Esophagus squamous epithelium (tissue), 5 donors: ENCODE measurements at regions not wholly inside any gene's neighbourhood (a gene's known extent, or its start where the extent isn't known, plus 50 kb on each side); places are given as distances from the start of the nearest gene placed in this dataset.
"Not testable (repeated sequence)": the region's sequence is repeated elsewhere in the genome, so short reads cannot be mapped to it uniquely, and the experiment has no call there.

Experiments used
- DNase-seq: peaks from one replicate; lab custom pipeline; 2025; lab: John Stamatoyannopoulos, UW
- H3K27ac ChIP-seq, 4 donors: fragments of 200-600 bp; sonication (generic); one replicate each; pipeline ENCODE4 v1.5.1; 2016 to 2019; ENCODE audit warnings: mild to moderate bottlenecking in 1 of 4
- H3K27me3 ChIP-seq, 4 donors: fragments of 200-600 bp; sonication (generic); 1 replicate in 3 of 4; 2 replicates in 1 of 4; pipeline versions ENCODE4 v1.5.1 to v1.6.0; 2017 to 2021; ENCODE audit warnings: antibody characterized with exemption in 1 of 4
- H3K36me3 ChIP-seq, 3 donors: fragments of 200-600 bp; sonication (generic); one replicate each; pipeline ENCODE4 v1.5.1; 2016 to 2019
- H3K4me1 ChIP-seq, 3 donors: fragments of 200-600 bp; sonication (generic); one replicate each; pipeline ENCODE4 v1.5.1; 2017 to 2019
- H3K4me3 ChIP-seq, 4 donors: fragments of 200-600 bp; sonication (generic); 1 replicate in 3 of 4; 2 replicates in 1 of 4; pipeline ENCODE4 v1.5.1; 2016 to 2019; ENCODE audit warnings: mild to moderate bottlenecking in 2 of 4, moderate library complexity in 1 of 4
- H3K9me3 ChIP-seq, 3 donors: fragments of 200-600 bp; sonication (generic); one replicate each; pipeline ENCODE4 v1.5.1; 2016 to 2019
- POLR2A ChIP-seq, 4 donors: fragments of 450-650 bp; IDR thresholded peaks; one replicate each; pipeline ENCODE4 v1.6.1; 2017; ENCODE audit warnings: antibody characterized with exemption in 4 of 4, mild to moderate bottlenecking in 4 of 4, moderate library complexity in 3 of 4
- WGBS, 2 donors: methylation state at CpG; one replicate each; pipeline ENCODE4 v1.1.5; 2018; 5-methylcytosine and 5-hydroxymethylcytosine counted together
- intact Hi-C: fragments of 100-400 bp; cut with DNase I; formaldehyde crosslinking; loops from one replicate; pipeline ENCODE4 v1.15.0; 2022
- TF ChIP-seq, protein P1 (sequence below), 6 experiments: fragments of 450-650 bp in 4 of 6; fragments of 200-600 bp in 2 of 6; sonication (generic) in 2 of 6; IDR thresholded peaks; one replicate each; pipeline ENCODE4 v1.5.1; 2016 to 2019; ENCODE audit warnings: antibody characterized with exemption in 6 of 6, mild to moderate bottlenecking in 4 of 6, moderate library complexity in 4 of 6
- donor health status: DM: yes; HTN: yes; CAD: no.

DNA sequence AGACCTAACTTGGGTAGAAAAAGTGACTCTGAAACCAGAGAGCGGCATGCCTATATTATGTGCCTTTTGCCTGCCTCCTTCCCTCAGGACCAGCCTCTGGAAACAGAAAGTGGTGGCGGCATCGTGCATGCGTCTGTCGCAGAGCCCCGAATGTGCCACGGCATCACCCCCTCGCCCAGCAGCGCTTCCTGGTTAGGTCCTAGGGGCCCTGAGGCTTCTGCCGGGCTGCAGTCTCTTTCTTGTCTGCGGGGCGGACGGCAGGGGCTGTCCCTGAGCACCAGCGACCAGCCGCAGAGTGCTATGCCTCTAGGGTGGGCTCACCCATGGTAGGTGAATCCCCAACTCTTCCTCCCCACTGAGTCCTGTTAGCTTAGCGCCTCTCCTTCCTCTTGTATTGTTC lies 68.7 kb downstream of the VSIG4 start:
- H3K27me3 ChIP-seq: no peaks in the 10 kb centered on the region
- peak overlapping the region in 1 of 4 donors; percentile 8 for H3K4me3 ChIP-seq
- TF ChIP-seq, protein P1, sequence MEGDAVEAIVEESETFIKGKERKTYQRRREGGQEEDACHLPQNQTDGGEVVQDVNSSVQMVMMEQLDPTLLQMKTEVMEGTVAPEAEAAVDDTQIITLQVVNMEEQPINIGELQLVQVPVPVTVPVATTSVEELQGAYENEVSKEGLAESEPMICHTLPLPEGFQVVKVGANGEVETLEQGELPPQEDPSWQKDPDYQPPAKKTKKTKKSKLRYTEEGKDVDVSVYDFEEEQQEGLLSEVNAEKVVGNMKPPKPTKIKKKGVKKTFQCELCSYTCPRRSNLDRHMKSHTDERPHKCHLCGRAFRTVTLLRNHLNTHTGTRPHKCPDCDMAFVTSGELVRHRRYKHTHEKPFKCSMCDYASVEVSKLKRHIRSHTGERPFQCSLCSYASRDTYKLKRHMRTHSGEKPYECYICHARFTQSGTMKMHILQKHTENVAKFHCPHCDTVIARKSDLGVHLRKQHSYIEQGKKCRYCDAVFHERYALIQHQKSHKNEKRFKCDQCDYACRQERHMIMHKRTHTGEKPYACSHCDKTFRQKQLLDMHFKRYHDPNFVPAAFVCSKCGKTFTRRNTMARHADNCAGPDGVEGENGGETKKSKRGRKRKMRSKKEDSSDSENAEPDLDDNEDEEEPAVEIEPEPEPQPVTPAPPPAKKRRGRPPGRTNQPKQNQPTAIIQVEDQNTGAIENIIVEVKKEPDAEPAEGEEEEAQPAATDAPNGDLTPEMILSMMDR (IDR thresholded peaks at IDR 0.05): no peak
- no peak for TF ChIP-seq POLR2A (IDR thresholded peaks at IDR 0.05)
- intact Hi-C loops: no loop called here
- no peaks in the 10 kb centered on the region for H3K9me3 ChIP-seq
- H3K4me1 ChIP-seq: no peaks in the 10 kb centered on the region
- H3K36me3 ChIP-seq: no peaks in the 10 kb centered on the region
- no peak overlapping the region for H3K27ac ChIP-seq
- DNase-seq: no peak
- 71% methylated on average over 7 of the region's 16 CpGs; no CpG with 5 or more reads in 1 of the 2 donors for WGBS, 2 donors

DNA sequence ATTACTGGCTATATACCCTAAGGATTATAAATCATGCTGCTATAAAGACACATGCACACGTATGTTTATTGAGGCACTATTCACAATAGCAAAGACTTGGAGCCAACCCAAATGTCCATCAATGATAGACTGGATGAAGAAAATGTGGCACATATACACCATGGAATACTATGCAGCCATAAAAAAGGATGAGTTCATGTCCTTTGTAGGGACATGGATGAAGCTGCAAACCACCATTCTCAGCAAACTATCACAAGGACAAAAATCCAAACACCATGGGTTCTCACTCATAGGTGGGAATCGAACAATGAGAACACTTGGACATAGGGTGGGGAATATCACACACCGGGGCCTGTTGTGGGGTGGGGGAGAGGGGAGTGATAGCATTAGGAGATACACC lies 72.7 kb downstream of the VSIG4 start:
- WGBS, 2 donors: 62 to 83% methylated on average over 2 to 3 of the region's 3 CpGs
- intact Hi-C loops, H3K27ac ChIP-seq, H3K9me3 ChIP-seq, H3K27me3 ChIP-seq, H3K4me1 ChIP-seq, H3K36me3 ChIP-seq, DNase-seq, H3K4me3 ChIP-seq: not testable (repeated sequence)

DNA sequence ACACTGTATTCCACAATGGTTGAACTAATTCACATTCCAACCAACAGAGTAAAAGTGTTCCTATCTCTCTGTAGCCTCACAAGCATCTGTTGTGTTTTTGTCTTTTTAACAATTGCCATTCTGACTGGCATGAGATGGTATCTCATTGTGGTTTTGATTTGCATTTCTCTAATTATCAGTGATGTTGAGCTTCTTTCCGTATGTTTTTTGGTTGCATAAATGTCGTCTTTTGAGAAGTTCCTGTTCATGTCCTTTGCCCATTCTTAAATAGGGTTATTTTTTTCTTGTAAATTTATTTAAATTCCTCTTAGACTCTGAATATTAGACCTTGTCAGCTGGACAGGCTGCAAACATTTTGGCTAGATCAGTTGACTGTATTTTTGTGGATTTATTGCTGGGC lies 78.2 kb downstream of the VSIG4 start:
- intact Hi-C loops: no loop called here
- Histone ChIP-seq H3K4me3 (no peak overlapping the region), H3K36me3 (no peaks in the 10 kb centered on the region), H3K27me3 (no peaks in the 10 kb centered on the region), H3K4me1 (no peaks in the 10 kb centered on the region), H3K27ac (no peak overlapping the region), H3K9me3 (no peaks in the 10 kb centered on the region)
- DNase-seq: no peak
- 65 to 87% methylated on average over 2 of the region's 2 CpGs for WGBS, 2 donors
- no peak for TF ChIP-seq POLR2A (IDR thresholded peaks at IDR 0.05)
- TF ChIP-seq, protein P1 (IDR thresholded peaks at IDR 0.05): no peak

DNA sequence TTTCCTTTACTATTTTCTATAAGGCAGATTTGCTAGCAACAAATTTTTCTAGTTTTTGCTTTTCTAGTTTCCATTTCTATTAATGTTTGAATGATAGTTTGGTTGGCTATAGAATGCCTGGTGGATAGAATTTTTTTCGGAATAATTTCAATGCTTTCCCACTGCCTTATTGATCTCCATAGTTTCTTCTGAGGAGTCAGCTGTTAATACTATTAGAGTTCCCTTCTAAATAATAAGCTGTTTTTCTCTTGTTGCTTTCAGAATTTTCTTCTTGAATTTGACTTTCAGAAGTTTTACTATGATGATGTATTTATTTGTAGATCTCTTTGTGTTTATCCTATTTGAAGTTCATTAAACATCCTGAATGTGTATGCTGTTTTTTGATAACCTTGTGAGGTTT lies 91.8 kb downstream of the VSIG4 start:
- WGBS, 2 donors: 76 to 90% methylated on average over 1 of the region's 1 CpG
- TF ChIP-seq, protein P1 (IDR thresholded peaks at IDR 0.05): no peak
- TF ChIP-seq POLR2A (IDR thresholded peaks at IDR 0.05): no peak
- Histone ChIP-seq H3K27ac (no peak overlapping the region), H3K36me3 (no peaks in the 10 kb centered on the region), H3K4me1 (no peaks in the 10 kb centered on the region), H3K9me3 (peaks cover 0 to 5% (median 0%) of the 10 kb centered on the region in 3 donors), H3K27me3 (no peaks in the 10 kb centered on the region), H3K4me3 (no peak overlapping the region)
- intact Hi-C loops: no loop called here
- DNase-seq: no peak

DNA sequence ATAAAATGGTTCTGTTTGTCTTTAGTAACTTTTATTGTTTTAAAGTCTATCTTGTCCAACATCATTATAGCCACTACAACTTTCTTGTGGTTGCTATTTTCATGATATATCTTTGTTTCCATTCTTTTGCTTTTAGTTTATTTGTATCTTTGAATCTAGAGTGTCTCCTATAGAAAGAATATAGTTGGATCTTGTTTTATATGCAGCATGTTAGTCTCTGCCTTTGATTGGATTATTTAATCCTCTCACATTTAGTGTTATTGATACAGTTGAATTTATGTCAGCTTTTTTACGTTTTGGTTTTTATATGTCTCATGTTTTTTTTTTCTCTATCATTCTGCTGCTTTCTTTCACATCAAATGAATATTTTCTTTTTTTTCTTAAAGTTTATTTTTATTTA lies 98.1 kb downstream of the VSIG4 start:
- H3K36me3 ChIP-seq: no peaks in the 10 kb centered on the region
- H3K27me3 ChIP-seq: no peaks in the 10 kb centered on the region
- H3K9me3 ChIP-seq: peaks cover 0 to 16% (median 0%) of the 10 kb centered on the region in 3 donors
- no peak overlapping the region for H3K4me3 ChIP-seq
- 36 to 47% methylated on average over 1 of the region's 1 CpG for WGBS, 2 donors
- H3K27ac ChIP-seq: no peak overlapping the region
- intact Hi-C loops: no loop called here
- no peaks in the 10 kb centered on the region for H3K4me1 ChIP-seq
- no peak for DNase-seq
- TF ChIP-seq POLR2A (IDR thresholded peaks at IDR 0.05): no peak

DNA sequence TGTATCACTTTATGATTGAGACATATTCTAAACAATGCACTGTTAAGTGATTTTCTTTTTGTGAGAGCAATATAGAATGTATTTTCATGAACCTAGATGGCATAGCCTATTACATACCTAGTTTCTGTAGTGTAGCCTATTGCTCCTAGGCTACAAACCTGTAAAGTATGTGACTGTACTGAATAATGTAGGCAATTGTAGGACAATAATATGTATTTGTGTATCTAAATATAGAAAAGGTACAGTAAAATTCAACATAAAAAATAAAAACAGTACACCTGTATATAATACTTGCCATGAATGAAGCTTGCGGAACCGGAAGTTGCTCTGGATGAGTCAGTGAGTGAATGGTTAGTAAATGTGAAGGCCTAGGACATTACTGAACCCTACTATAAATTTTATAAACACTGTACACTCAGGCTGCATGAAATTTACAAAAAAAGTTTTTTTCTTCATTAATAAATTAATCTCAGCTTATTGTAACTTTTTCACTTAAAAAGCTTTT lies 106.7 kb downstream of the VSIG4 start:
- DNase-seq: no peak
- Histone ChIP-seq H3K27me3 (no peaks in the 10 kb centered on the region), H3K4me1 (peaks cover 0 to 5% (median 0%) of the 10 kb centered on the region in 3 donors), H3K36me3 (no peaks in the 10 kb centered on the region), H3K4me3 (no peak overlapping the region), H3K27ac (peak overlapping the region; percentile 27 to 79 (median 54)), H3K9me3 (peaks cover 0 to 12% (median 0%) of the 10 kb centered on the region in 3 donors)
- TF ChIP-seq, protein P1 (IDR thresholded peaks at IDR 0.05): no peak
- no peak for TF ChIP-seq POLR2A (IDR thresholded peaks at IDR 0.05)
- WGBS, 2 donors: 30 to 70% methylated on average over 2 of the region's 2 CpGs
- intact Hi-C loops: no loop called here
